Progenitor cell of endocrine pancreas (in vitro differentiated cells): ENCODE measurements at regions not wholly inside any gene's neighbourhood (a gene's known extent, or its start where the extent isn't known, plus 50 kb on each side); places are given as distances from the start of the nearest gene placed in this dataset.

ENCODE experiments used
- DNase-seq: peaks from one replicate; pipeline ENCODE4 v3.0.0; 2021; ENCODE audit warnings: low spot score; ENCODE audit not compliant: unreplicated experiment
- H3K27ac Mint-ChIP-seq: 2 replicates; pipeline ENCODE4 v1.8.0; 2021; ENCODE audit warnings: mild to moderate bottlenecking, moderate library complexity, mixed read lengths
- H3K27me3 Mint-ChIP-seq: 2 replicates; pipeline ENCODE4 v1.8.0; 2021; ENCODE audit warnings: mixed read lengths
- H3K36me3 Mint-ChIP-seq: 2 replicates; pipeline ENCODE4 v1.8.0; 2022; ENCODE audit warnings: mixed read lengths; ENCODE audit not compliant: insufficient read depth
- H3K4me1 Mint-ChIP-seq: 2 replicates; pipeline ENCODE4 v1.8.0; 2021; ENCODE audit warnings: low read depth, mixed read lengths
- H3K4me3 Mint-ChIP-seq: 2 replicates; pipeline ENCODE4 v1.8.0; 2021; ENCODE audit warnings: low read depth, mild to moderate bottlenecking, moderate library complexity, mixed read lengths
- H3K9me3 Mint-ChIP-seq: 2 replicates; pipeline ENCODE4 v1.8.0; 2021; ENCODE audit warnings: low read depth, mixed read lengths
- CTCF ChIP-seq: fragments of 200-600 bp; sonication (generic); IDR thresholded peaks from one replicate; pipeline ENCODE4 v1.5.0; 2021; ENCODE audit warnings: antibody characterized with exemption, mild to moderate bottlenecking; ENCODE audit not compliant: unreplicated experiment

GRCh38 chr13:90906554-90906953 is 440.9 kb upstream of the MIR17HG start:
- Mint-ChIP-seq H3K4me1 (peaks cover 16% of the 10 kb centered on the region), H3K9me3 (peaks cover 5% of the 10 kb centered on the region), H3K36me3 (no peaks in the 10 kb centered on the region), H3K27me3 (no peaks in the 10 kb centered on the region), H3K27ac (no peak overlapping the region), H3K4me3 (no peak overlapping the region)
- DNase-seq, result no peak
- TF ChIP-seq CTCF, result no peak

- no peak overlapping the region for H3K27ac Mint-ChIP-seq
- no peaks in the 10 kb centered on the region for H3K36me3 Mint-ChIP-seq
- TF ChIP-seq CTCF, result no peak
- peaks cover 5% of the 10 kb centered on the region for H3K9me3 Mint-ChIP-seq
- no peak for DNase-seq
- H3K4me3 Mint-ChIP-seq, result no peak overlapping the region
- H3K27me3 Mint-ChIP-seq, result no peaks in the 10 kb centered on the region
- H3K4me1 Mint-ChIP-seq, result peaks cover 16% of the 10 kb centered on the region
Observed at GRCh38 chr13:90908792-90909191, 438.7 kb upstream of the MIR17HG start.

- H3K9me3 Mint-ChIP-seq, result peaks cover 5% of the 10 kb centered on the region
- TF ChIP-seq CTCF, result no peak
- no peaks in the 10 kb centered on the region for H3K36me3 Mint-ChIP-seq
- no peaks in the 10 kb centered on the region for H3K27me3 Mint-ChIP-seq
- DNase-seq, result no peak
- H3K4me1 Mint-ChIP-seq, result peaks cover 16% of the 10 kb centered on the region
- no peak overlapping the region for H3K27ac Mint-ChIP-seq
- no peak overlapping the region for H3K4me3 Mint-ChIP-seq
Observed at GRCh38 chr13:90910018-90910639, 437.4 kb upstream of the MIR17HG start.

- H3K36me3 Mint-ChIP-seq, result no peaks in the 10 kb centered on the region
- H3K4me3 Mint-ChIP-seq, result no peak overlapping the region
- DNase-seq, result no peak
- no peaks in the 10 kb centered on the region for H3K9me3 Mint-ChIP-seq
- no peak overlapping the region for H3K27ac Mint-ChIP-seq
- TF ChIP-seq CTCF, result no peak
- no peaks in the 10 kb centered on the region for H3K27me3 Mint-ChIP-seq
- H3K4me1 Mint-ChIP-seq, result peaks cover 16% of the 10 kb centered on the region
Observed at GRCh38 chr13:90912247-90912646, 435.2 kb upstream of the MIR17HG start.

- Mint-ChIP-seq H3K27me3 (no peaks in the 10 kb centered on the region), H3K9me3 (no peaks in the 10 kb centered on the region), H3K27ac (no peak overlapping the region), H3K36me3 (no peaks in the 10 kb centered on the region), H3K4me1 (peaks cover 3% of the 10 kb centered on the region), H3K4me3 (no peak overlapping the region)
- no peak for TF ChIP-seq CTCF
- DNase-seq, result no peak
Observed at GRCh38 chr13:90918536-90918935, 429.0 kb upstream of the MIR17HG start.
